Tibial nerve (tissue), 3 donors: ENCODE measurements at regions not wholly inside any gene's neighbourhood (a gene's known extent, or its start where the extent isn't known, plus 50 kb on each side); places are given as distances from the start of the nearest gene placed in this dataset.

Experiments used
- POLR2A ChIP-seq, 2 donors: fragments of 450-650 bp; IDR thresholded peaks; one replicate each; pipeline ENCODE4 v1.6.1; 2017; ENCODE audit warnings: antibody characterized with exemption in 2 of 2, mild to moderate bottlenecking in 2 of 2, moderate library complexity in 2 of 2
- TF ChIP-seq, protein P1 (sequence below), 5 experiments: fragments of 200-600 bp in 3 of 5; fragments of 450-650 bp in 2 of 5; sonication (generic) in 3 of 5; IDR thresholded peaks; one replicate each; pipeline ENCODE4 v1.5.1; 2016 to 2019; ENCODE audit warnings: antibody characterized with exemption in 5 of 5, mild to moderate bottlenecking in 3 of 5, moderate library complexity in 2 of 5

DNA sequence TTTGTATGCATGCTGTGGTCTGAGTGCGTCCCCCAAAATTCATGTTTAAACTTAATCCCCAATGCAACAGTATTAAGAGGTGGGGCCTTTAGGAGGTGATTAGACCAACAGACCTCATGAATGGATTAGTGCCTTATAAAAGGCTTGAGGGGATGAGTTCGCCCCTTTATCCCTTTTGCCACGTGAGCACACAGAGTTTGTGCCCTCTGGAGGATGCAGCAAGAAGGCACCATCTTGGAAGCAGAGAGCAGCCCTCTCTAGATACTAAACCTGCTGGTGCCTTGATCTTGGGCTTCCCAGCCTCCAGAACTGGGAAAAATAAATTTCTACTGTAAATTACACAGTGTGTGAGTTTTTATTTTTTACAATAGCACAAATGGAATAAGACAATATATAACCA is 177.1 kb upstream of the SPRY4 start:
- TF ChIP-seq, protein P1, sequence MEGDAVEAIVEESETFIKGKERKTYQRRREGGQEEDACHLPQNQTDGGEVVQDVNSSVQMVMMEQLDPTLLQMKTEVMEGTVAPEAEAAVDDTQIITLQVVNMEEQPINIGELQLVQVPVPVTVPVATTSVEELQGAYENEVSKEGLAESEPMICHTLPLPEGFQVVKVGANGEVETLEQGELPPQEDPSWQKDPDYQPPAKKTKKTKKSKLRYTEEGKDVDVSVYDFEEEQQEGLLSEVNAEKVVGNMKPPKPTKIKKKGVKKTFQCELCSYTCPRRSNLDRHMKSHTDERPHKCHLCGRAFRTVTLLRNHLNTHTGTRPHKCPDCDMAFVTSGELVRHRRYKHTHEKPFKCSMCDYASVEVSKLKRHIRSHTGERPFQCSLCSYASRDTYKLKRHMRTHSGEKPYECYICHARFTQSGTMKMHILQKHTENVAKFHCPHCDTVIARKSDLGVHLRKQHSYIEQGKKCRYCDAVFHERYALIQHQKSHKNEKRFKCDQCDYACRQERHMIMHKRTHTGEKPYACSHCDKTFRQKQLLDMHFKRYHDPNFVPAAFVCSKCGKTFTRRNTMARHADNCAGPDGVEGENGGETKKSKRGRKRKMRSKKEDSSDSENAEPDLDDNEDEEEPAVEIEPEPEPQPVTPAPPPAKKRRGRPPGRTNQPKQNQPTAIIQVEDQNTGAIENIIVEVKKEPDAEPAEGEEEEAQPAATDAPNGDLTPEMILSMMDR (IDR thresholded peaks at IDR 0.05), result no peak
- TF ChIP-seq POLR2A (IDR thresholded peaks at IDR 0.05), result no peak
